Neural cell (in vitro differentiated cells): ENCODE measurements at regions not wholly inside any gene's neighbourhood (a gene's known extent, or its start where the extent isn't known, plus 50 kb on each side); places are given as distances from the start of the nearest gene placed in this dataset.
"Not testable (repeated sequence)": the region's sequence is repeated elsewhere in the genome, so short reads cannot be mapped to it uniquely, and the experiment has no call there.

ENCODE experiments used
- H2AFZ ChIP-seq: fragments of 200-600, 300-800 bp; sonication (generic), shearing (Covaris generic); 2 replicates; pipeline ENCODE4 v1.6.0; 2014; ENCODE audit warnings: low read depth, mild to moderate bottlenecking, antibody characterized with exemption, low read length, moderate library complexity
- H3F3A ChIP-seq: fragments of 200-600 bp; shearing (Covaris generic); 2 replicates; pipeline ENCODE4 v1.6.1; 2016; ENCODE audit warnings: mild to moderate bottlenecking, moderate library complexity, mixed read lengths, antibody characterized with exemption, low read length; ENCODE audit not compliant: insufficient read depth, poor library complexity, severe bottlenecking
- H3K27ac ChIP-seq: fragments of 200-600, 300-800 bp; sonication (generic), shearing (Covaris generic); 2 replicates; pipeline ENCODE4 v1.5.1; 2014; ENCODE audit warnings: mild to moderate bottlenecking, low read length, moderate library complexity
- H3K27me3 ChIP-seq: fragments of 300-800, 200-600 bp; sonication (generic), shearing (Covaris generic); 2 replicates; pipeline ENCODE4 v1.6.0; 2014; ENCODE audit warnings: mild to moderate bottlenecking, low read depth, low read length, moderate library complexity; ENCODE audit not compliant: insufficient read depth
- H3K36me3 ChIP-seq: fragments of 300-800, 200-600 bp; sonication (generic), shearing (Covaris generic); 2 replicates; pipeline ENCODE4 v1.5.1; 2014; ENCODE audit warnings: mild to moderate bottlenecking, antibody characterized with exemption, low read length, moderate library complexity; ENCODE audit not compliant: insufficient read depth
- H3K4me2 ChIP-seq: fragments of 300-800, 200-600 bp; sonication (generic), shearing (Covaris generic); 2 replicates; pipeline ENCODE4 v1.6.0; 2014; ENCODE audit warnings: mild to moderate bottlenecking, low read length
- H3K4me3 ChIP-seq: fragments of 300-800, 200-600 bp; sonication (generic), shearing (Covaris generic); 2 replicates; pipeline ENCODE4 v1.5.1; 2014; ENCODE audit warnings: mild to moderate bottlenecking, low read length, moderate library complexity
- H3K79me2 ChIP-seq: fragments of 200-600 bp; shearing (Covaris generic); replicated peaks from 2 replicates; pipeline ENCODE4 v1.6.0; 2014; ENCODE audit warnings: mild to moderate bottlenecking, low read length, moderate library complexity; ENCODE audit not compliant: insufficient read depth
- H3K9ac ChIP-seq: fragments of 300-800, 200-600 bp; sonication (generic), shearing (Covaris generic); 2 replicates; pipeline ENCODE4 v1.6.1; 2016; ENCODE audit warnings: mild to moderate bottlenecking, low read length, mixed read lengths
- H3K9me2 ChIP-seq: fragments of 200-600 bp; shearing (Covaris generic); 2 replicates; pipeline ENCODE4 v1.6.1; 2016; ENCODE audit warnings: mild to moderate bottlenecking, low read length, mixed read lengths; ENCODE audit not compliant: insufficient read depth
- H3K9me3 ChIP-seq: fragments of 200-600, 300-800 bp; sonication (generic), shearing (Covaris generic); 2 replicates; pipeline ENCODE4 v1.6.1; 2016; ENCODE audit warnings: mild to moderate bottlenecking, mixed run types, low read length, moderate library complexity, mixed read lengths
- H4K20me1 ChIP-seq: fragments of 200-600 bp; shearing (Covaris generic); 2 replicates; pipeline ENCODE4 v1.6.1; 2016; ENCODE audit warnings: mild to moderate bottlenecking, mixed run types; ENCODE audit not compliant: insufficient read depth
- CTCF ChIP-seq: fragments of 450-650 bp; IDR thresholded peaks from 2 replicates; pipeline ENCODE4 v1.5.1; 2014; ENCODE audit warnings: antibody characterized with exemption, mild to moderate bottlenecking, moderate library complexity; ENCODE audit not compliant: poor library complexity, severe bottlenecking
- EP300 ChIP-seq: fragments of 450-650 bp; conservative IDR thresholded peaks from 2 replicates; pipeline ENCODE4 v1.6.1; 2014; ENCODE audit warnings: antibody characterized with exemption, mild to moderate bottlenecking, moderate library complexity; ENCODE audit not compliant: poor library complexity, severe bottlenecking
- EZH2 ChIP-seq: fragments of 200-600, 300-800 bp; shearing (Covaris generic), sonication (generic); IDR thresholded peaks from 2 replicates; pipeline ENCODE4 v1.6.1; 2014; ENCODE audit warnings: antibody characterized with exemption, low read length, borderline replicate concordance, mild to moderate bottlenecking; ENCODE audit not compliant: insufficient read depth, poor library complexity, severe bottlenecking
- MXI1 ChIP-seq: fragments of 450-650 bp; conservative IDR thresholded peaks from 2 replicates; pipeline ENCODE4 v1.6.1; 2014; ENCODE audit warnings: antibody characterized with exemption, mild to moderate bottlenecking; ENCODE audit not compliant: poor library complexity, severe bottlenecking
- POLR2AphosphoS5 ChIP-seq: IDR thresholded peaks from 2 replicates; pipeline ENCODE4 v1.6.1; 2012
- RAD21 ChIP-seq: fragments of 450-650 bp; conservative IDR thresholded peaks from 2 replicates; pipeline ENCODE4 v1.6.1; 2014; ENCODE audit warnings: antibody characterized with exemption, mild to moderate bottlenecking, moderate library complexity
- REST ChIP-seq: IDR thresholded peaks from 2 replicates; pipeline ENCODE4 v1.6.1; 2012; ENCODE audit warnings: borderline replicate concordance
- SMC3 ChIP-seq: fragments of 450-650 bp; conservative IDR thresholded peaks from 2 replicates; pipeline ENCODE4 v1.6.1; 2014; ENCODE audit warnings: antibody characterized with exemption, mild to moderate bottlenecking, moderate library complexity; ENCODE audit not compliant: poor library complexity
- TAF1 ChIP-seq: IDR thresholded peaks from 2 replicates; pipeline ENCODE4 v1.6.1; 2012; ENCODE audit warnings: low read depth

GRCh38 chr5:96170481-96171125 is 209.0 kb upstream of the ELL2 start:
- not testable (repeated sequence) for H3K36me3 ChIP-seq, H3K27ac ChIP-seq, H3K9me3 ChIP-seq, H2AFZ ChIP-seq, H3K9ac ChIP-seq, H3K4me3 ChIP-seq, H3K4me2 ChIP-seq, H3F3A ChIP-seq, H3K79me2 ChIP-seq, H3K27me3 ChIP-seq, H4K20me1 ChIP-seq, H3K9me2 ChIP-seq

GRCh38 chr5:96168833-96169232 is 207.2 kb upstream of the ELL2 start:
- not testable (repeated sequence) for H3K4me3 ChIP-seq, H2AFZ ChIP-seq, H3K36me3 ChIP-seq, H3K9me2 ChIP-seq, H3K27me3 ChIP-seq, H3K27ac ChIP-seq, H3F3A ChIP-seq, H3K4me2 ChIP-seq, H4K20me1 ChIP-seq, H3K79me2 ChIP-seq, H3K9me3 ChIP-seq, H3K9ac ChIP-seq

- H3K4me3 ChIP-seq = no peak overlapping the region
- no peaks in the 10 kb centered on the region for H3K79me2 ChIP-seq
- no peak for TF ChIP-seq EP300
- TF ChIP-seq CTCF = no peak
- no peak for TF ChIP-seq SMC3
- no peak for TF ChIP-seq TAF1
- TF ChIP-seq EZH2 = no peak
- TF ChIP-seq REST = no peak
- no peak for TF ChIP-seq MXI1
- TF ChIP-seq RAD21 = no peak
- TF ChIP-seq POLR2AphosphoS5 = no peak
- no peak overlapping the region for H3K4me2 ChIP-seq
- no peaks in the 10 kb centered on the region for H3F3A ChIP-seq
- H3K9me2 ChIP-seq = no peaks in the 10 kb centered on the region
- no peaks in the 10 kb centered on the region for H3K27me3 ChIP-seq
- no peaks in the 10 kb centered on the region for H3K36me3 ChIP-seq
- H3K27ac ChIP-seq = no peak overlapping the region
- no peak overlapping the region for H3K9ac ChIP-seq
- H2AFZ ChIP-seq = no peak overlapping the region
- no peaks in the 10 kb centered on the region for H3K9me3 ChIP-seq
- H4K20me1 ChIP-seq = no peaks in the 10 kb centered on the region
These were observed 197.4 kb upstream of the ELL2 start for GRCh38 chr5:96159043-96159442.
